HG02571 (cell line): ENCODE measurements at regions not wholly inside any gene's neighbourhood (a gene's known extent, or its start where the extent isn't known, plus 50 kb on each side); places are given as distances from the start of the nearest gene placed in this dataset.

ENCODE experiments used
- ATAC-seq: cut with Tn5 transposase; IDR thresholded peaks from one replicate; pipeline ENCODE4 v1.9.1; 2021; ENCODE audit warnings: mild to moderate bottlenecking, moderate library complexity; ENCODE audit not compliant: unreplicated experiment

DNA sequence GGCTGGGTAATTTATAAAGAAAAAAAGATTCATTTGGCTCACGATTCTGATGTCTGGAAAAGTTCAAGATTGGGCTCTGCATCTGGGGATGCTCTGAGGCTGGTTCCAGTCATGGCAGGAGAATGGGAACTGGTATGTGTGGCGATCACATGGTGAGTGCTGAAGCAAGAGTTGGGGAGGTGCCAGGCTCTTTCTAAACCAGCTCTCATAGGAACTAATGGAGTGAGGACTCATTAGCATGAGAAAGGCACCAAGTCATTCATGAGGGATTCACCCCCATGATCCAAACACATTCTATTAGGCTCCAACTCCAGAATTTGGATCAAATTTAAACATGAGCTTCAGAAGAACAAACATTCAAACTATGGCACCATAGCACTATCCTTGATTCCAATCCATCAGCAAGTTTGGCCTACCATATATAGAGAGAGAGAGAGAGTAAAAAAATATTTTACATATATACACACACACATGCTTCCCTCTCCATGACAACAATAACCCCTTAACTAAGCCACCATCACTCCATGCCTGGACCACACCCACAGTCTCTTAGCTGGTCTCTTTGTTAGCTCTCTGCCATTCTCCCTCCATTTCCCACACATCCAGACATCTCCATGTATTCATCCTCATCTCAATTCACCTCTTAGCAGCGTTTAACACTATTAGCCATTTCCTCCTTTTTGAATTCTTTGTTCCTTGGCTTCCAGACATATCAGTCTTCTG, 57.9 kb downstream of the NPY start:
- no peak for ATAC-seq

DNA sequence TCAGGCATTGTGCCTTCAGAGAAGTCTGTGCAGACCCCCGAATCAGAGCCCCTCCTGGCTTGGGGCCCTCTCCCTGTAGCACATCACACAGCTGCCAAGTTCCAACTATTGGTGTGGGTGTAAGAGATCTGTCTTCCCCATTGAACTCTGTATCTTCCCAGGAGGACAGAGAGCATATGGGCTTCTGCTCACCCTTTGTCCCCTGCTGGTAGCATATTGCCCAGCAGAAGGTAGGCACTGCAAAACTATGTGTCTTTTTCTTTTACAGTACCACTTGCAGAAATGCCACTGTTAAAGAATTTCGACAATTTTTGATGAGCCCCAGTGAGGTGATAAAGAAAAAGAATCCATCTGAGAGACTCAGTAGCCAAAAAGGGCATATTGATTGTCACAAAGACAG, 59.6 kb downstream of the NPY start:
- ATAC-seq: no peak

DNA sequence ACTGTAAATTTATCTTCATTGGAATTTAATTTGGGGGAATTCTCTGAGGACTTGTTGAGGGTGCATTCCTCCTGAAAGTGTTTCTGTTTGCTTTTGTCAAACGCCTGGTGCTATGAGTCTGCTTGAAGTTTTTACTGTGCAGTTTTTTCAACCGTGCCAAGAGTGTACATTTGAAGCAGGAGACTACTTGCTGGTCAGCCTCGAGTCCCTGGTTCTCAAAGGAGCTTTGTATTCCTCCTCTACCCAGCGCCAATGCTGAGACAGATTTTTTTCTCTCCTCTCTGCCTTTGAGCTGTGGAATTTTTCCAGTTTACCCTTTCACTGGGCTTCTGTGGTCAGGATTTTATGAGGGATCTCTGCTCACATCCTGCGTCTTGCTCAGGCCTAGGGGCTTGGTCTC, 62.1 kb downstream of the NPY start:
- ATAC-seq: no peak

DNA sequence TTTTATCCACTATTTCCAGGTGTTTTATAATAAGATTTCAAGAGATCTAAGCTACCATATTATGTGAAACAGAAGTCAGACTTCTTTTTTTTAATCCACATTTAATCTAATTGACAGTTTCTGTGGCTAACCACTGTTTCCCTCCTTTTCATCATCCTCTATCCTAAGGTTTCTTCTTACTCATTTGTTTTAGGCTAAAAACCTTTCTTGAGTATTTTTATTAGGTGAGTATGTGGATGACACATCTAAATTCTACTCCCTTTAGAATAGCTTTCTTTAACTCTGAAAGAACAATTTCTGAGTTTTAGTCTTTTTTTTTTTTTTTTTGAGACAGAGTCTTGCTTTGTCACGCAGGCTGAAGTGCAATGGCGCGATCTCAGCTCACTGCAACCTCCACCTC, 62.7 kb downstream of the NPY start:
- no peak for ATAC-seq

- no peak for ATAC-seq
Measured at GRCh38 chr7:24349339-24349738, 65.3 kb downstream of the NPY start.

GRCh38 chr7:24354456-24354855, 70.5 kb downstream of the NPY start:
- no peak for ATAC-seq

GRCh38 chr7:24356718-24357386, 72.9 kb downstream of the NPY start:
- no peak for ATAC-seq

DNA sequence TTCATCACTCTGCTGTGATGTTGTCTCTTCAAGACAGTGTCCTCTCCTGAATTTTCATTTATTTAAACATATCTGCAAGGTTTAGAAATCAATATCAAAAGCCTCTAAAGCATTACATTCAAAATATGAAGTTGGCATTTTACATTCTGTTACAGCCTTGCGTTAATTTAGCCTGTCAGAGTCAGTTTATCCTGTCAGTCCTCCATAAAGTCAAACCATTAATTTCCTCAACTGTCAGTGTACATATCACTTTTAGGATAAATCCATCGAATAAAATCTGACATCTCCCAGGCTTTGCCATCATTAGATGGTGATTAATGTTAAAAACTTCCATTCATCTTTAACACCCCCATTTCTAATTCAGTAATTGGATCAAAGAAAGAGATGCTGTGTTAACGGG, 77.0 kb downstream of the NPY start:
- ATAC-seq: no peak

GRCh38 chr7:24365606-24366005, 81.6 kb downstream of the NPY start:
- no peak for ATAC-seq

GRCh38 chr7:24366876-24367275, 82.9 kb downstream of the NPY start:
- ATAC-seq: no peak

GRCh38 chr7:24368161-24368560, 84.2 kb downstream of the NPY start:
- ATAC-seq: no peak

GRCh38 chr7:24370541-24370940, 86.6 kb downstream of the NPY start:
- no peak for ATAC-seq

GRCh38 chr7:24372961-24373955, 89.3 kb downstream of the NPY start:
- ATAC-seq: no peak

DNA sequence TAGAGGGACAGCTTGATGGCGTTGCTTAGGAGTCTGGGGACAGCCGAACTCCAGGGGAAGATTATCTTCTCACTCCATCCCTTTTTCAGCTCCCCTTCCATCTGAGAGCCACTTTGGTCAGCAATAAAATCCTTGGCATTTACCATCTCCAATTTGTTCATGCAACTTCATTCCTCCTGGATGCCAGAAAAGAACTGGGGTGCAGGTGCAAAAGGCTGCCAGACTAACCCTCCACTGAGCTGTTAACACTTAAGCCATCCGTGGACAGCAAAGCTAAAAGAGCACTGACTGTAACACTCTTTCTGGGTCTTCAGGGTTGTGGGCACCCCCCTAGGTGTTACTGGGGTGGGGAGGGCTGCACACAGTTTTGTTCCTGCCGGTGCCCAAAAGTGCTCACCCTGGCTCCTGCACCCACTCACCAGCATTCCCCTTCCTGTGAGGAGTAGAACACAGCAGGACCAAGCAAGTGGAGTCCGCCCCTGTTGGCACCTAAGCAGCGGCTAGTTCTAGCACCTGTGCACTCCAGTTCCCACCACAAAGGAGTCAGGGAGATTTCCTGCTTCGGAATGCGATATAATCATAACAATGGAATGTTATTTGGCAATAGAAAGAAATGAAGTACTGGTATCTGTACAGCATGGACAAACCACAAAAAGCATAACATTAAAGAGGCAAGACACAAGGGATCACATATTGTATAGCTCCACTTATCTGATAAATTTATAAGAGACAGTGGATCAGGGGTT, 95.1 kb downstream of the NPY start:
- ATAC-seq: no peak

DNA sequence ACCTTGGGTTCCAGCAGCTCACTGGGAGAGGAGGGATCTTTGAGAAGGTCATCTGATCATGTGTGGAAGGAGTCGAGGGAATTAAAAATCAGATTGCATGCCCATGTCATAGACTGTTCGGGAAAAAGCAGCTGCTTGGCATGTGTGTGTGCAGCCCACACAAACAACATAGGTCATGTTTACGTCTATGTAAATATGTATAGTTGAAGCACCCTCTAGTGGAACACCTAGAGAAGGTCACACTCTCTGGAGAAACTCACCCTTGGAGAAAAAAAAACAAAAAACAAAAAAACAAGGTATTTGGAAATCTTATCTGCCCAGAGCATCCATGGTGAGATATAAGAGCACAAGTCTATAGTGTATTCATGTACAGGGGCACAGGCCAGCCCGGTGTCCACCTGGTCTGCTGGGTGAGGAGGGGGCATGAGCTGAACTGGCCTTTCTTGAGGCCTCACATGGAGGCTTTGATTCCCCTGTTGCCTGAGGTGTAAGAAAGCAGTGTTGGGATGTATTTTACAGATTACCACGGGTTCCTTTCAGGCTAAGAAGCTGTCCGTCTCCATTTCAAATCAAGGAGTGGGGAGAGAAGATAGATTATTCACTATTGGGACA, 98.0 kb downstream of the NPY start:
- peak; percentile 68 for ATAC-seq

GRCh38 chr7:24383055-24383454, 99.1 kb downstream of the NPY start:
- no peak for ATAC-seq

- ATAC-seq: no peak
Measured at GRCh38 chr7:24384362-24385030, 100.5 kb downstream of the NPY start.

- no peak for ATAC-seq
Measured at GRCh38 chr7:24388212-24388611, 104.2 kb downstream of the NPY start.

DNA sequence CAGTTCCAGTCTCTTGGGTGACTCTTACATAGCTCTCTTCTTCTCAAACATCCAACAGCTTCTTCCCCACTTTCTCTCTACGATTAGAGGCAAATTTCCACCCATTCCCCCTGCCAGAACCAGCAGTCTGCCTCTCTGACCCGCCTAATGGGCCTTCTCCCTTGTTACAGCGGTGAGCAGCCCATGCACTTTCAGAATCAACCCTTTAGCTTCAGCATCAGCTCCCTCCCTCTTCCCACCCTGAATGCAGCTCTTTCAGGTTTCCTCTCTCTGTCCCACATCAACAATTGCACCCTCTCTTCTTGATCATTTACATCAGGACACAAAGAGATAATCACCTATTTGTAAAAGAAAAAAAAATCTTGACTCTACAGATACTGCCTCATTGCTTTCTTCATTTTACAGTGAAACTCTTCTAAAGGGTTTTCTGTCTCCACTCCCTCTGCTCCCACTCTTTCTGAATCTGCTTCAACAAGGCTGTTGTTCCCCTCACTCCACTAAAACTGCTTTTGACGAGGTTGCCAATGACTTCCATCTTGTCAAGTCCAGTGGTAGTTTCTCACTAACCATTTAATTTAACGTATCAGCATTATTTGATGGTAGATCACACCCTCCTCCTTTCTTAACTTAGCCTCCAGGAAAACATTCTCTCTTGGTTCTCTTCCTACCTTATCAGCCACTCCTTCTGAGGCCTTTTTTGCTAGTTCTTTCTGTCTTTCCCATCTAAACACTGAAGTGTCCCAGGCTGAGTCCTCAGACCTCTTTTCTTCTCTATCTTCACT, 106.6 kb downstream of the NPY start:
- ATAC-seq: no peak
